WI38 (cell line): ENCODE measurements at regions not wholly inside any gene's neighbourhood (a gene's known extent, or its start where the extent isn't known, plus 50 kb on each side); places are given as distances from the start of the nearest gene placed in this dataset.

ENCODE experiments used
- H3K4me3 ChIP-seq: 2 replicates; pipeline ENCODE4 v1.5.1; 2011; ENCODE audit warnings: low read depth, mild to moderate bottlenecking, control low read depth, low read length
- CTCF ChIP-seq: IDR thresholded peaks from 2 replicates; pipeline ENCODE4 v1.5.1; 2012; ENCODE audit warnings: low read depth, mild to moderate bottlenecking, control low read depth, low read length

GRCh38 chr10:64630534-64630933 is 1109.3 kb downstream of the REEP3 start:
- no peak overlapping the region for H3K4me3 ChIP-seq
- TF ChIP-seq CTCF, result no peak

- TF ChIP-seq CTCF, result no peak
- H3K4me3 ChIP-seq, result no peak overlapping the region
These were observed 1114.7 kb downstream of the REEP3 start for GRCh38 chr10:64635906-64636305.

- TF ChIP-seq CTCF, result no peak
- no peak overlapping the region for H3K4me3 ChIP-seq
These were observed 1115.3 kb downstream of the REEP3 start for GRCh38 chr10:64636461-64636860.

- no peak for TF ChIP-seq CTCF
- H3K4me3 ChIP-seq, result no peak overlapping the region
These were observed 1116.7 kb downstream of the REEP3 start for GRCh38 chr10:64637939-64638338.

- TF ChIP-seq CTCF, result no peak
- H3K4me3 ChIP-seq, result no peak overlapping the region
These were observed 1127.7 kb downstream of the REEP3 start for GRCh38 chr10:64648915-64649314.

GRCh38 chr10:64658528-64658927 is 1137.3 kb downstream of the REEP3 start:
- no peak overlapping the region for H3K4me3 ChIP-seq
- no peak for TF ChIP-seq CTCF

- no peak for TF ChIP-seq CTCF
- H3K4me3 ChIP-seq, result no peak overlapping the region
These were observed 1138.1 kb downstream of the REEP3 start for GRCh38 chr10:64659311-64659710.

GRCh38 chr10:64682043-64682442 is 1160.8 kb downstream of the REEP3 start:
- no peak overlapping the region for H3K4me3 ChIP-seq
- no peak for TF ChIP-seq CTCF
